Fibroblast of skin of left biceps (primary cell): ENCODE measurements at regions not wholly inside any gene's neighbourhood (a gene's known extent, or its start where the extent isn't known, plus 50 kb on each side); places are given as distances from the start of the nearest gene placed in this dataset.
"Not testable (repeated sequence)": the region's sequence is repeated elsewhere in the genome, so short reads cannot be mapped to it uniquely, and the experiment has no call there.

ENCODE experiments used
- DNase-seq, 2 experiments: peaks; one replicate each; pipeline ENCODE4 v3.0.0-alpha.2; 2013; ENCODE audit warnings: low read depth in 2 of 2

DNA sequence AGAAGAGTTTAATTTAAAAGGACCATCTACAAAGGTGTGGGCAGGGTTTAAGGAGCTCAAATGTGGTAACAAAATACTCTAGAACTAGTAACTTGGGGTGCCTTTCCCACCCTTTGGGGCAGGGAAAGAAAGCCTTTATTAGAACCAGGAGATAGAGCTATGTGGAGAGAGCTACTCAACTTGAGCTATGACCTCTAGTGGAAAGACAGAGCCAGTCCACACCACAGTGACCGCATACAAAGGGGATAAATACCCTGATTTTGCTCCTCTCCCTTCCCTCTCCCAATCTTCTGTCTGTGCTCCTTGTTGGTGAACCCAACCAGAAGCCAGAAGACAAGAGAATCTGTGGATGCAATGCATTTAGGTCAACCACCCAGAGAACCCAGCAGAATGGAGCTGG, 54.4 kb upstream of the JAK1 start:
- DNase-seq, result no peak

DNA sequence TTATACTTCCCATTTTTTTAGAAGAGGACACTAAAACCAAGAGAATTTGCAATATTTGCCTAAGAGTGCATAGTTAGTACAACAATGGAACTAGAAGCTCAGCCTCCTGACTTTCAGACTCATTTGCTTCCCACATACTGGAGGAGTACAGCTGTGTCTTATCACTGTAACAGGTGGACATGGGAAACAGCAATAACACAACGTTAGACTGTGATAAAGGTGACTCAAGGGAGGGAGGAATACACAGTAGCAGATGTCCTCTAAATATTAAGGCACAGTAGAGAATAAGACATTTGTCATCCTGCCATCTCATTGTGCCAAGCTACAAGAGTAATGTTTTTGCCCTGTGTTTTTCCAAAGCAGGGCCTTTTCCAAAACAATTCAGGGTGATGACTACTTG, 55.4 kb upstream of the JAK1 start:
- DNase-seq, result no peak

DNA sequence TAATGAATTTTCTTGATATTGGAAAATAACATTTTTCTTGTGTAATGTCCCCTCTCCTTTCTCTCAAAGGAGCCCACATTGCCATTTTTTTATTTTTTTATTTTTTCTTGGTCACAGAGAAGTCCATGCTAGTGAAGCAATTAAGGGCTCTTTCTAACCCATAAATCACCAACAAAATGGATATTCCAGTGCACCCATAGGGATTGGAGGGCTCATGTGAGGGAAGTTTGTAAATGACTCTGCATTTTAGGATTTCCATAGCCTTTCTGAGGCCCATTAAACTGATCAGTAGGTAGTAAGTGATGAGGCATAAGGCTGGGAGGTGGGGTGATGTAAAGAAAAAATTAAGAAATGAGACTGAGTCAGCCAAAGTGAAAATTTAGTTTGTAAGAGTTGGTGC, 55.9 kb upstream of the JAK1 start:
- no peak for DNase-seq

DNA sequence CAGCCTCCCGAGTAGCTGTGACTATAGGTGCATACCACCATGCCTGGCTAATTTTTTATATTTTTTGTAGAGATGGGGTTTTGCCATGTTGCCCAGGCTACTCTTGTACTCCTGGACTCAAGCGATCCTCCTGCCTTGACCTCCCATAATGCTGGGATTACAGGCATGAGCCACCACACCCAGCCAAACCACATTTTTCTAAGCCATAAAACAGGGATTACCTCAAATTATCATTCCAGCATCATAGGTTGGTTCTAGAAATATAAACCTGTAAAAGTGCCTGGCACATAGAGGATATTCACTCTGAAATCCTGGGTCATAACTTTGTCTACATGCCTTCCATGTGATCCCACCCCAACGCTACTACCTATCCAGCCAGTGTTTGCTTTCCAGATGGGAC, 59.4 kb upstream of the JAK1 start:
- DNase-seq, result no peak

DNA sequence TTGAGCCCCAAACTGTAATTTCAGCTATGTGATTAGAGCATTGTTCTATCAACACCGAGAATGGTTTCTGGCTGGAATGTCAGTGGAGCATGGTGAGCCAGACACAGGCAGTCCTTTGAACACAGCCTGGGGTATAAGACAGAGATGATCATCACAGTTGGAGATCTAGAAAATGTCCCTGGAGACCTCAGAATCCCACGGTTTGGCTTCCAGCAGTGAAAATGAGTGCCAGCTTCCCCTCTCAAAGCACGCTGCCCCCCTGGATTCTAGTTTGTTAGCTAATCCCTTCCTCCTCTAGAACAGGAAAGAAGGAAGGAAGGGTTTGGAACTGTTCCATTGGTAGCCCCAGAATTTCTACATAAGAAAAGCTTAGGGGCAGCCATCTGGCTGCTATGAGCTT, 59.9 kb upstream of the JAK1 start:
- peak in 1 of 2 experiments; percentile 1 for DNase-seq

DNA sequence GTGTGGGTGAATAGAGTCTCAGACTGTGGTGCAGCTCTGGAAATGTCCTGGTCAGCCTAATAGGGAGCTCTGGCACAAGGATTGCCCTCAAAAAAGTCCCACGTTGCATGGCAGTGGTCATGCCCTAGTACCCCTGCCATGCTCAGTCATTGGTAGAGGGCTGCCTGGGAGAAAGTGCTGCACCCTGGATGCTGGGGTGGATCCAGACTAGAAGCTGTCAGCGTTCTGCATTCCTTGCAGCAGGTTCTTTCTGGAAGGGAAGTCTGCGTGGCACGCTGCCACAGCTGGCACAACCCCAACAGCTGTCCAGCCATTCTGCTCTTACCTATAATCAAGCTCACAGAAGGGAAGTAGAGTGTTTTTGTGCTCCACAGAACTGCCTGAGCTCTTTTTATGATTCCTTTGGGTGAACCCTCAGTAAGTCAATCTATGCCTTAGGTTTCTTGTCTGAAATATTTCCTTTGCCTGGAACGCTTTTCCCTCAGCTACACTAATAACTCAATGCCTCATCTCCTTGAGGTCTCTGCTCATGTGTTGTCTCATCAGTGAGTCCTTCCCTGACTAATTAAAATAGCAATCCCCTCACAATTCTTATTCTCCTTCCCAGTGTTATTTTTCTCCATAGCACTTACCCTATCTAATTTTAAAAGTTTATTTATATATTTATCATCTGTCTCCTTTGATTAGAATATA, 61.5 kb upstream of the JAK1 start:
- no peak for DNase-seq

DNA sequence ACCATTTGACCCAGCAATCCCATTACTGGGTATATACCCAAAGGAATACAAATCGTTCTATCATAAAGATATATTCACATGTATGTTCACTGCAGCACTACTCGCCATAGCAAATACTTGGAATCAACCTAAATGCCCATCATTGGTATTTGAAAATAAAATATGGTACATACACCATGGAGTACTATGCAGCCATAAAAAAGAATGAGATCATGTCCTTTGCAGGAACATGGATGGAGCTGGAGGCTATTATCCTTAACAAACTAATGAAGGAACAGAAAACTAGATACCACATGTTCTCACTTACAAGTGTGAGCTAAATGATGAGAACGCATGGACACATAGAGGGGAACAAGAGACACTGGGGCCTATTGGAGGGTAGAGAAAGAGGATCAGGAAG, 63.1 kb upstream of the JAK1 start:
- not testable (repeated sequence) for DNase-seq

DNA sequence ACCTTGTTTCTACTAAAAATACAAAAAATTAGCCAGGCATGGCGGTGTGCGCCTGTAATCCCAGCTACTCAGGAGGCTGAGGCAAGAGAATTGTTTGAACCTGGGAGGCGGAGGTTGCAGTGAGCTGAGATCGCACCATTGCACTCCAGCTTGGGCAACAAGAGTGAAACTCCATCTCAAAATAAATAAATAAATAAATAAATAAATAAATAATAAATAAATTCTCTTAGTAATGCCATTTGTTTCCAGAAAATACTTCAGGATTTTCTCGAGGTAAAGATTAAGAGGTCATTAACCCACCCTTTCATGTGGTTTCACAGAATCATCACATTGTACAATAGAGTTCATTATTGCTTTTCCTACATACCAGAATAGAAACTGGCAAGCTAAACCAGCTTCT, 68.5 kb upstream of the JAK1 start:
- not testable (repeated sequence) for DNase-seq

DNA sequence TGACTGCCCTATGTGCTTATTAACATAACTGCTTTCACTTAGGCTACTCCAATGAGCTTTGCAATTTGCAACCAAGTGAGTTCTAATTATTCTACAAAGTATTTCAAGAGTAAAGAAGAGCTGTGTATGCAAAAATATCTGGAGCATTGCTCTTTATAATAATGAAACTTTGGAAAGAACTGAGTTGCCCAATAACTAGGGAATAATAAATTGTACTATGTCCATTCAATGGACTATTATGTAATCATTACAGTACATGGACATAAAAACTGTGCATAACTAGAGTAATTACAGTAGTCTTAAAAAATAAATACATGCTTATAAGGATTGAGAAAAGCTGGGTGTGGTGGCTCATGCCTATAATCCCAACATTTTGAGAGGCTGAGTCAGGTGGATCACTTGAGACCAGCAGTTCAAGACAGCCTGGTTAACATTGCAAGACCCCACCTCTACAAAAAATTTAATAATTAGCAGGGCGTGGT, 70.3 kb upstream of the JAK1 start:
- DNase-seq, result no peak

DNA sequence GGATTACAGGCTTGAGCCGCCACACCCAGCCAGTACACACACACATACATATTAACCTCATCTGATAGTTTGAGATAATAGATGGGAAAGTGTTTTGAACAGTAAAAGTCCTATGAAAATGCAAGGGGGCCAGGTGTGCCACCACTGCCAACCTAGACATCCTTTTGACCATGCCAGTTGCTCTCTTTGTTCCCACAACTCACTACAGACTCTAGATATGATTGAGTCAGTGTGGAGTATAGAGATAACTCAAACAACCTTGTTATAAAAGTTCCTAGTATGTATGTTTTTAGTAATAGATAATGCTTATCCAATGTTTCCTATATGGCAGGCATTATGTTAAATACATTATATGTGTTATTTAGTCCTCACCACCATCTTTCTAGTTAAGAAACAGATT, 72.7 kb upstream of the JAK1 start:
- no peak for DNase-seq

DNA sequence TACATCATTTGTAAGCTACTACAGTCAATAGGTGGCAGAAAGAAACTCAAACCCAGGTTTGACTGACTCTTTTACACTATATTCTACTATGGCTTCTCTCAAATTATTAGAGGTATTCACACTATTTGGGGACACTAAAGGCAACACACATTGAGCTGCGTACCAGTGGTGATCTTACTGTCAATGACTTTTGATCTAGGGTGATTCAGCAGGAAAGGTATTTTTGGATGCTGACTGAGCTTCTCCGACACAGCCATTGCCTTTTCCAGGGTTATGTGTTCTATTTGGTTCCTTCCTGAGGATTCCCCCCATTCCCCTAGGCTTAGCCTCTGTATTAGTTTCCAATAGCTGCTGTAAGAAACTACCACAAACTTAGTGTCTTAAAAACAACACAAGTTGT, 73.2 kb upstream of the JAK1 start:
- DNase-seq, result no peak

DNA sequence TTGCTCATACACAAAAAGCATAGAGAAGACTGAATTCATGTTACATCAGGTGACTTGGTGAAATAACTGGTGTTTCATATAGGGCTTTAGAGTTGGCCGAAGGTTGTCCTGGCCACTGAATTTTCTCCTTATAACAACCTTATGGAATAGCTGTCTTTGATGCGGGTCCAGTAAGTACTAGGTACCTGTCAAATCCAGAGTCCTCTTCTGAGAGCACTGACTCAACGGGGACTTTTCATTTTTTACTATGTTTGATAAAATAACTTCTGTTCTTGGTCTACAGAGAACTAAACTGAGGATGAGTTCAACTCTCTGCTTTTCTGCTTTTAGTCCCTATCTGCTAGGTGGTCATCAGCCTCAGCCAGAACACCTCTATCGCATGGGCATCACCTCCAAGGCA, 76.1 kb upstream of the JAK1 start:
- DNase-seq, result no peak

DNA sequence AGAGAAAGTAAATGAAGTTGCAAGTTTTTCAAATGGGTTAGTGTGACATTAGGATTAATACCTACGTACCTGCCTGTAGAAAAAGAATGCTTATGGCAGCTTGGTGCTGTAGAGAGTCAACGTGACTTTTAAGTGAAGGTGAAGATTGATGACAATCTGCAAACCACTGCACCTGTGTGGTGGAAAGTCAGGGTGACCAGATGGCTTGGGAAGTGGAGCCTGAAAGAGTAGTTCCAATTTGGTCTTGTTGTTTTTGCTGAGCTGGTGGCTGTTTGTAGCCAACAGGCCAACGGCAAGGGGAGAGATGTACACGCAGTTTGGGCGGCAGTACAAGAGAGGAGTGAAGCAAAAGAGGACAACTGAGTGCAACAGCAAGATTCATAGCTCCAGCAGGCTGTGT, 78.1 kb upstream of the JAK1 start:
- no peak for DNase-seq

DNA sequence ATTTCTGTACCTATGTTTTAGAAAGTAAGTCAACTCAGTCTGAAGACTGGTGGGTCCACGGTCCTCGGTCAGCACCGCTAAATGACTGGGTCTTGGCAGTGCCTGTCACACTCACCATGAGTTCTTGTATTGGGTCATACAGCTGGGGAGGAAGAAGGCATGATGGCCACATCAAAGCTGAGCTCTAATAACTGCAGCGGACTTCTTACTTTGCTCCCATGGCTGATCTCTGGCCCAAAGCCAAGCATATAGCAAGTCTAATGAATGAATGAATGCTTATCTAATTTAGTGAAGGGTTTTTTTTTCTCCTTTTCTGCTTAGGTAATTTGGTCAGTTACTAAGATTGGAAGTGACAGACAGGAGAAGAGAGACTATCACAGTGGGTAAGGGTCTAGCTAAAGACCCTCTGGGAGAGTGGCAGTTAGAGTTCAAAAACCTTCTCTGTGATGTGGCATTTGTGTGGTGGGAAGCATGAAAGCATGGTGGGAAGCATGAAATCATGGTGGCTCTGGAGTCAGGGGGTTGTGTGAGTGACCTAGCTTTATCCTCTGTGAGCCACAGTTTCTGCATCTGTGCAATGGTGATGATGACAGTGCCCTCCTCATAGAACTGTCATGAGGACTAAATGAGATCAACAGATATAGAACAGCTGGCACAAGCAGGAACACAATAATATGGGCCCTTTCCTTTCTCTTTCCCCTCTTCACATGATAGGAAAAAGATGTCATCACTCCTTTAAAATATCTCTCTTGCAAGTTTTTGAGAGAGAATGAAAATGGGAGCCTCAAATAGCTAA, 78.9 kb upstream of the JAK1 start:
- DNase-seq, result no peak

DNA sequence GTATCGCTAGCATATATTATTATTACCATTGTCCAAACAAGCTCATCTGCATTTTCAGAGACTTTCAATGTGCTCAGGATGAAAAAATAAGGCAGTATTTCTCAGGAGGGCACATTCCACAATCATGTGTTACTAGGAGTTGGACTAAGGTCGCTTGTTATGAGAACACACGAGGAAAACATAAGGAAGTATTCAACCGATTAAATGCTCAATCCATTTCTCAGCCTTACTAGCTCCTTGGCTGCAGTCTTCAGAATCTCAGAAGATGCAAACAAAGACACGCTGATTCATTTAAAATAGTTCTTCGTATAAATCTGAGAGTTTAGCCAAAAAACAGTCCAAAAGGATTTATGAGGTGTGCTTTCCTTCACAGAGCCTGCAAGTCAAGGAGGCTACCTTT, 82.0 kb upstream of the JAK1 start:
- no peak for DNase-seq

DNA sequence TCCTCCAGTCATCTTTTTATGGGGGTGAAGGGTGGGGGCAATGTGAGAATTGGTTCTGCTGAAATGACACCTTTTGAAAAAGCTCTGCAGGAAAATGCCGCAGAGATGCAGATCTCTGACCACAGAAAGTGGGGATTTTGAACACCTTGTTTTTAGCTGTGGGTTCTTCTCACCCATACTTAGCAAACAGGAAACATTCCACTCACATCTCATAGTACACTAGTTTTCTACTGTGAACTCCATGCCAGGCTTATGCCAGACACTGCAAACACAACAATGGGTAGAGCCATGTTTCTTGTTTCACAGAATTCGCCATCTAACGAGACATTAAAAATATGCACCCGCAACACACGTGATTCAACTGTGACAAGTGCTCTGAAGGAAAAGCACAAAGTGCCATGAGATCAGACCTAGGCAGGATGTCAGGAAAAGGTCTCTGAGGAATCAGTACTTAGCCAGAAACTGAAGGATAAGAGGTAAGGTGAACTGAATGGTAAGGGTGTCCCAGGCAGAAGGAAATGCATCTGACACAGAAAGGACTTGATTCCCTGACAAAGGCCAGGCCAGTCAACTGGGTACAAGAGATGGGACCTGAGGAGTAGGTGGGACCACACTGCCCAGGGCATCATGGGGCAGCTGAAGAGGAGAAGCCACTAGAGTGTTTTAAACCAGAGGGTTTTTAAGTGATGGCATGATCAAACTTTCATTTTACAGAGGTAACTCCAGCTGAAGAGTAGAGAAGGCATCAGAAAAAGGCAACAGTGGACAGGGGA, 83.8 kb upstream of the JAK1 start:
- DNase-seq, result no peak

DNA sequence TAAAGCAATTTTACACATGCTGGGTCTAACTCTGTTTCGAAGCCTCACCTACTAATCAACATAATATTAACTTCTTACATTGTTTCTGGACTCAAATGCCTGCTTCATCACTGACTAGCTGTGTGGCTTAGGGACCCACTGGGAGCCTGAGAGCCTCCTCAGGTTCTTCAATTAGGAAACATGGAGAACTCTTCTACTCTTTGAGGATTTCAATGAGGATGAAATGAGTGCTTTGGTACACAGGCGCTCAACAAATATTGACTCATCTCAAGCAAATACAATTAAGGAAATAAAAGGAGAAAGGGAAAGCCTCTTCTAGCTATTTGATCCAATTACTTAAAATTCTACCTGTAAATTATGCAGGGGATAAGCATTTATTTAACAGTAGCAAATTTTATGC, 84.4 kb upstream of the JAK1 start:
- no peak for DNase-seq

DNA sequence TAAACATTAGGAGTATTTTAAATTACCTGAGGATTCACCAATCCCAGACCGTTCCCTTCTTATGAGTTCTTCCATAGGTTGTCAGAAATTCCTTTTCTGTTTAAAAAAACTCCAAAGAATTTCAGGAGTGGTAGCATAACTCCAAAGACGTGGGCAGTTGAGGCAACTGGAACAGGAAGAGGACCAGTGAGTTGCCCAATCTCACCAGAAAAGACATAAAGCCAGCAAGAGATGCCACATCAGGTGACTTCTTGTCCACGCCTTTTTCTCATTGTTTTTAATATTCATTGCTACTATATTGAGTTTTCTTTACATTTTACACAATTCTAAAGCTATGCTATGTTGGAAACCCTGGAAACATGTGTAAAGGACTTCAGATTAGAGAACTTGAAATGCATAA, 88.1 kb upstream of the JAK1 start:
- DNase-seq, result no peak

DNA sequence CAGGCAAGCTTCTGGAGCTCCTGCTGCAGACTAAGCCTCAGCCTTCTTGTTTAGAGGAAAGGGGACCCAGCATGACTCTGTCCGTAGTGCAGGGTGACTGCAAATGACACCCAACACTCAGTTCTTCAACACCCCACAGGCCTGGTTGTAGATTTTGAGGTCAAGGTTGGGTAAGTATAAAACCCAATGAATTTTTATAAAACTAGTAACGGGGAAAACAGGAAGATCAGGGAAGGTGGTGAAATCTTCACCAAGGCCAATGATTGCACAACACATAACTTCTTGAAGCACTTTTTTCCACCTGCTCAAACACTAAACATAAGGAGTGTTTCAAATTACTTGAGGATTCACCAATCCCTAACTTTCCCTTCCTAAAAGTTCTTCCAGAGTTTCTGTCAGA, 89.4 kb upstream of the JAK1 start:
- DNase-seq, result no peak

DNA sequence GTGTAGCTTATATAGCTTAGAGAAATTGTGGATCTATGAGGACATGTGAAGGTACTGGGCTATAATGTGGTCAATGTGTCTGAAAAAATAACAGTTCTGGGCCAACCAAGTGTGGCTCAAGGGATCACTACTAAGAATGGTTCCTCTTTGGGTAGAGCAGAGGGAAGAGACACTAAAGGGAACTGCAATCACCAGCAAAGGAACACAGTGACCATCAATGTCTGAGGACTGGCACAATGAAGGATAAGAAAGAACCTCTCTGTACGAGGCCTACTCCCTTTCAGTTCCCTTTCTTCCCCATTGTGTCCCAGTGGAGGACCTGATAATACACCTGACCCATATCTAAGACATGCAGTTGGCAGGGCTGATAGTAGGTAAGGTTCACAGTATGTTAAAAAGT, 89.9 kb upstream of the JAK1 start:
- no peak for DNase-seq

DNA sequence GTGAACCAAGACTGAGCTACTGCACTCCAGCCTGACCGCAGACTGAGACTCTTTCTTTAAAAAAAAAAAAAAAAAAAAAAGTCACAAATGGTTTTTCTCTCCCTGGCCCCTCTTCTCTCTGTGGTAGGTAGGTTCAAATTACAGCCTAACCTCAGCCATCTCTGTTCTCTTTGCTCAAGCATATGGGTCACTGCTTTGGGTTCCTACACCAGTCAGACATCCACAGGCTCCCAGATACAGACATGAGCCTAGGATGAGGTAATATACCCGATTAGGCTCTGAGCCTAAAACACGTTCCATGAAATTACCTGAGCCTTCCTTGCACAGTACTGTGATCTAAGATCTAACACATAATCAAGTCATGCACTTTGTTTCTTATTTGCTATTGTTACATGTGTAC, 90.5 kb upstream of the JAK1 start:
- no peak for DNase-seq

DNA sequence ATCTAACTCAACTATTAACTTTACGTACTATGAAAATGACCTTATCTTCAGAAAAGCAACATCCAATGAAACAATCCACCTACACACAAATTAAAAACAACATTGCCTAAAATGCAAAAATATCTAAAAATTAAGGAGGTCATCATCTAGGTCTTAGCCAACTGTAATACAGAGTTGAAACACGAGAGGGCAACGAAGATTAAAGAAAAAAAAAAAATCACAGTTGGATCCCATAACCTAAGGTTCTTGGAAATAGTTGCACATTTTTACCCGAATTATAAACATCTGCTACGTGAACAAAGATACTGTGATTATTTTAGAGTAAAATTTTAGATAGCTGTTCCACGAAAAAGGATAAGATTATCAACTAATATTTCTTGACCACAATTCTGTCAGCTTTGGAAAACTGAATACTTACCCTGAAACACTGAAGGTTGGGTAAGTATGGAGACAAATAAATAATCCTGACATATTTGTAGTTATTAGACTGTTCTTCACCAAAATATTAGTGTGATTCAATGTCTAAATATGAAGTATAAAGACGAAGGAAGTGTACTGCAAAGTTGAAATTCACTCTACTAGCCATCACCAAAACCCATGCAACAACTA, 88.0 kb upstream of the AK4 start:
- peak; percentile 24 to 35 for DNase-seq
